Testis (tissue), 2 donors: ENCODE measurements at regions not wholly inside any gene's neighbourhood (a gene's known extent, or its start where the extent isn't known, plus 50 kb on each side); places are given as distances from the start of the nearest gene placed in this dataset.

Experiments used
- POLR2A ChIP-seq: fragments of 450-650 bp; IDR thresholded peaks from one replicate; pipeline ENCODE4 v1.6.1; 2017; ENCODE audit warnings: antibody characterized with exemption, mild to moderate bottlenecking, moderate library complexity
- TF ChIP-seq, protein P1 (sequence below), 3 experiments: fragments of 450-650 bp in 2 of 3; fragments of 200-600 bp in 1 of 3; sonication (generic) in 1 of 3; IDR thresholded peaks; one replicate each; pipeline ENCODE4 v1.5.1; 2016 to 2019; ENCODE audit warnings: antibody characterized with exemption in 3 of 3, mild to moderate bottlenecking in 2 of 3, moderate library complexity in 1 of 3

- TF ChIP-seq, protein P1, sequence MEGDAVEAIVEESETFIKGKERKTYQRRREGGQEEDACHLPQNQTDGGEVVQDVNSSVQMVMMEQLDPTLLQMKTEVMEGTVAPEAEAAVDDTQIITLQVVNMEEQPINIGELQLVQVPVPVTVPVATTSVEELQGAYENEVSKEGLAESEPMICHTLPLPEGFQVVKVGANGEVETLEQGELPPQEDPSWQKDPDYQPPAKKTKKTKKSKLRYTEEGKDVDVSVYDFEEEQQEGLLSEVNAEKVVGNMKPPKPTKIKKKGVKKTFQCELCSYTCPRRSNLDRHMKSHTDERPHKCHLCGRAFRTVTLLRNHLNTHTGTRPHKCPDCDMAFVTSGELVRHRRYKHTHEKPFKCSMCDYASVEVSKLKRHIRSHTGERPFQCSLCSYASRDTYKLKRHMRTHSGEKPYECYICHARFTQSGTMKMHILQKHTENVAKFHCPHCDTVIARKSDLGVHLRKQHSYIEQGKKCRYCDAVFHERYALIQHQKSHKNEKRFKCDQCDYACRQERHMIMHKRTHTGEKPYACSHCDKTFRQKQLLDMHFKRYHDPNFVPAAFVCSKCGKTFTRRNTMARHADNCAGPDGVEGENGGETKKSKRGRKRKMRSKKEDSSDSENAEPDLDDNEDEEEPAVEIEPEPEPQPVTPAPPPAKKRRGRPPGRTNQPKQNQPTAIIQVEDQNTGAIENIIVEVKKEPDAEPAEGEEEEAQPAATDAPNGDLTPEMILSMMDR (IDR thresholded peaks at IDR 0.05) = no peak
- no peak for TF ChIP-seq POLR2A
Measured at GRCh38 chr6:90898763-90899162, 311.9 kb upstream of the MAP3K7 start.
